K562 (cell line): ENCODE measurements at regions not wholly inside any gene's neighbourhood (a gene's known extent, or its start where the extent isn't known, plus 50 kb on each side); places are given as distances from the start of the nearest gene placed in this dataset.

Experiments used
- ATAC-seq: fragments of 200-7000 bp; cut with Tn5 transposase; 3 replicates; pipeline ENCODE4 v1.9.1; 2020; ENCODE audit warnings: moderate library complexity
- BruUV-seq: library from RNA; stranded (reverse); fragments of 400-500 nt; replicated peaks from 2 replicates; lab custom pipeline; 2021; lab: Mats Ljungman, UMichigan
- CTCF ChIA-PET: fragments of 300-600 bp; formaldehyde crosslinking; extraction: SDS; loops from one replicate; lab custom pipeline; 2021; ENCODE audit warnings: low intra/inter-chr PET ratio; lab: Yijun Ruan, JAX
- POLR2A ChIA-PET: fragments of 300-600, 350-650 bp; sonication (Branson Sonifier 250); formaldehyde crosslinking; extraction: SDS; loops from one replicate; lab custom pipeline; 2021; ENCODE audit warnings: antibody characterized with exemption, inconsistent platforms; lab: Yijun Ruan, JAX
- DNase-seq, 4 experiments: peaks; one replicate each; pipeline versions ENCODE4 v3.0.0 to v3.0.0-alpha.2; 2011 to 2018; ENCODE audit warnings: low spot score in 3 of 4, mixed read lengths in 3 of 4; ENCODE audit errors: extremely low read depth in 1 of 4
- FAIRE-seq: peaks from 2 replicates; lab custom pipeline; 2011; peaks lifted over from hg19 to GRCh38; lab: Jason Lieb, UNC
- H2AFZ ChIP-seq: 2 replicates; pipeline ENCODE4 v1.6.0; 2011; ENCODE audit warnings: low read depth, low read length, control low read depth, inconsistent platforms
- H3K27ac ChIP-seq: fragments of 200-600 bp; 3 replicates; pipeline ENCODE4 v1.8.0; 2011; ENCODE audit warnings: low read depth, mild to moderate bottlenecking, control low read depth, inconsistent platforms, low read length, moderate library complexity, mixed read lengths; ENCODE audit errors: extremely low read depth
- H3K27me3 ChIP-seq, 2 experiments: fragments of 300-600 bp in 1 of 2; 2 replicates in 1 of 2; 3 replicates in 1 of 2; pipeline versions ENCODE4 v1.6.0 to v1.8.0; 2011; ENCODE audit warnings: inconsistent platforms in 2 of 2, low read length in 2 of 2, mild to moderate bottlenecking in 1 of 2, mixed read lengths in 1 of 2, moderate library complexity in 1 of 2; ENCODE audit not compliant: control insufficient read depth in 2 of 2, insufficient read depth in 2 of 2
- H3K36me3 ChIP-seq: fragments of 300-600 bp; 3 replicates; pipeline ENCODE4 v1.8.0; 2011; ENCODE audit warnings: mild to moderate bottlenecking, low read length, inconsistent platforms; ENCODE audit not compliant: control insufficient read depth, insufficient read depth
- H3K4me1 ChIP-seq, 2 experiments: fragments of 200-600 bp in 1 of 2; replicated peaks in 1 of 2; 2 replicates in 1 of 2; 3 replicates in 1 of 2; pipeline versions ENCODE4 v1.5.1 to v1.8.0; 2011; ENCODE audit warnings: inconsistent platforms in 2 of 2, low read length in 2 of 2, mild to moderate bottlenecking in 1 of 2, mixed read lengths in 1 of 2, moderate library complexity in 1 of 2; ENCODE audit not compliant: control insufficient read depth in 2 of 2, insufficient read depth in 2 of 2
- H3K4me2 ChIP-seq: 2 replicates; pipeline ENCODE4 v1.6.1; 2011; ENCODE audit warnings: low read length, control low read depth, inconsistent platforms, mixed read lengths; ENCODE audit not compliant: insufficient read depth
- H3K4me3 ChIP-seq: fragments of 200-600 bp; sonication (generic), shearing (Covaris generic); 2 replicates; pipeline ENCODE4 v1.5.1; 2016; ENCODE audit warnings: control low read depth, inconsistent platforms
- H3K79me2 ChIP-seq: fragments of 200-600 bp; 3 replicates; pipeline ENCODE4 v1.8.0; 2011; ENCODE audit warnings: low read length, inconsistent platforms; ENCODE audit not compliant: control insufficient read depth, insufficient read depth
- H3K9ac ChIP-seq, 2 experiments: 2 replicates each; pipeline versions ENCODE4 v1.6.0 to v1.6.1; 2011; ENCODE audit warnings: low read depth in 2 of 2, low read length in 2 of 2, control low read depth in 1 of 2, inconsistent platforms in 1 of 2, mild to moderate bottlenecking in 1 of 2, mixed read lengths in 1 of 2; ENCODE audit not compliant: insufficient read depth in 1 of 2
- H3K9me1 ChIP-seq: one replicate; pipeline ENCODE4 v1.6.0; 2011; ENCODE audit warnings: inconsistent platforms, mild to moderate bottlenecking, low read length, moderate library complexity; ENCODE audit not compliant: control insufficient read depth, insufficient read depth
- H3K9me3 ChIP-seq: replicated peaks from 2 replicates; pipeline ENCODE4 v1.5.1; 2011; ENCODE audit warnings: low read depth, low read length, inconsistent platforms; ENCODE audit not compliant: control insufficient read depth, insufficient read depth
- H4K20me1 ChIP-seq: replicated peaks from 2 replicates; pipeline ENCODE4 v1.6.1; 2011; ENCODE audit warnings: low read length, inconsistent platforms, mixed read lengths; ENCODE audit not compliant: control insufficient read depth, insufficient read depth
- CHD2 ChIP-seq: IDR thresholded peaks from 2 replicates; pipeline ENCODE4 v1.6.1; 2011; ENCODE audit warnings: low read depth, low read length
- FOXP1 ChIP-seq: sonication (generic); formaldehyde crosslinking; IDR thresholded peaks from 2 replicates; pipeline ENCODE4 v1.8.0; 2022; ENCODE audit warnings: mild to moderate bottlenecking, missing genetic modification reagents
- PHF8 ChIP-seq: fragments of 200-600 bp; sonication (generic); IDR thresholded peaks from 2 replicates; pipeline ENCODE4 v1.6.1; 2012; ENCODE audit warnings: mixed run types, mild to moderate bottlenecking, inconsistent platforms, low read length, moderate library complexity, borderline replicate concordance
- SMARCB1 ChIP-seq: IDR thresholded peaks from 2 replicates; pipeline ENCODE4 v1.6.1; 2011; ENCODE audit warnings: improper control_type of control experiment, low read depth; ENCODE audit not compliant: insufficient read length
- TCF7 ChIP-seq: sonication (generic); IDR thresholded peaks from 2 replicates; pipeline ENCODE4 v1.6.1; 2016; ENCODE audit warnings: antibody characterized with exemption, borderline replicate concordance
- TFAM ChIP-seq: fragments of 250-450 bp; sonication (Bioruptor Pico); conservative IDR thresholded peaks from 2 replicates; pipeline ENCODE4 v1.5.0; 2021; ENCODE audit warnings: mild to moderate bottlenecking, moderate library complexity
- WGBS: fragments of 100-300 bp; shearing (Covaris generic); methylation state at CpG from one replicate; pipeline ENCODE4 v1.1.6; 2016; ENCODE audit warnings: low coverage, mixed read lengths; ENCODE audit not compliant: insufficient coverage; ENCODE audit errors: missing lambda C conversion rate; 5-methylcytosine and 5-hydroxymethylcytosine counted together
- in situ Hi-C: fragments of 300-500 bp; cut with MboI; formaldehyde crosslinking; loops from 4 replicates; pipeline ENCODE4 v1.15.0; 2018; ENCODE audit warnings: inconsistent platforms, mixed read lengths
- intact Hi-C: fragments of 100-400 bp; cut with micrococcal nuclease; formaldehyde crosslinking; loops from 2 replicates; pipeline ENCODE4 v1.14.2; 2022
- TF ChIP-seq, protein P1 (sequence below): conservative IDR thresholded peaks from 2 replicates; pipeline ENCODE4 v1.6.1; 2011; ENCODE audit warnings: low read depth, mild to moderate bottlenecking, low read length; ENCODE audit not compliant: control insufficient read depth
- TF ChIP-seq, protein P2 (sequence below), 2 experiments: fragments of 250-450 bp in 1 of 2; fragments of 450-650 bp in 1 of 2; sonication (Bioruptor Pico) in 1 of 2; IDR thresholded peaks; 2 replicates each; pipeline versions ENCODE4 v1.6.1 to v1.8.0; 2016 to 2021; ENCODE audit warnings: mild to moderate bottlenecking in 2 of 2, moderate library complexity in 2 of 2, missing compliant biosample characterization in 1 of 2, missing genetic modification characterization in 1 of 2
- TF ChIP-seq, protein P3 (sequence below): fragments of 450-650 bp; formaldehyde crosslinking; IDR thresholded peaks from 2 replicates; pipeline ENCODE4 v1.4.0; 2020; ENCODE audit warnings: mild to moderate bottlenecking, moderate library complexity

DNA sequence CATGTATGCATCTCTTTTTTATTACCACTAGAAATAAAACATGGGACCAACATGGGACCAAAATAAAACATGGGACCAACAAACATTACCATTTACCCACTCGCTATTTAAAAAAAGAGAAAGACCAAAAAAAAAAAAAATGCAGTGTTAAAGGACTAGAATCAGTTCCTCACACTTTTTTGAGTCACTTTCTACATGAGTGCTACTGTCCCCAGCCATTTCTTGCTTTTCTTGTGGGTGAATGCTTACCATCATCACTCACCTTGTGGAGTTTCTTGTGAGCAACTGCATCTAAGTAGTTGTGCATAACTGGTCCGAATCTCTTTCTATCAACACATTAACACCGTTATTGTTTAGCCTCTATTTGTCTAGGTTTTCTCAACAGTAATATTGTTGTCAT is 493.6 kb upstream of the RIOK2 start:
- POLR2A ChIA-PET: no interaction called here
- Histone ChIP-seq H3K9me1 (no peaks in the 10 kb centered on the region), H4K20me1 (no peaks in the 10 kb centered on the region), H3K36me3 (no peaks in the 10 kb centered on the region), H3K9ac (no peak overlapping the region), H3K4me2 (no peak overlapping the region), H2AFZ (no peak overlapping the region)
- intact Hi-C loops: no loop called here
- no peak for ATAC-seq
- TF ChIP-seq, protein P1, sequence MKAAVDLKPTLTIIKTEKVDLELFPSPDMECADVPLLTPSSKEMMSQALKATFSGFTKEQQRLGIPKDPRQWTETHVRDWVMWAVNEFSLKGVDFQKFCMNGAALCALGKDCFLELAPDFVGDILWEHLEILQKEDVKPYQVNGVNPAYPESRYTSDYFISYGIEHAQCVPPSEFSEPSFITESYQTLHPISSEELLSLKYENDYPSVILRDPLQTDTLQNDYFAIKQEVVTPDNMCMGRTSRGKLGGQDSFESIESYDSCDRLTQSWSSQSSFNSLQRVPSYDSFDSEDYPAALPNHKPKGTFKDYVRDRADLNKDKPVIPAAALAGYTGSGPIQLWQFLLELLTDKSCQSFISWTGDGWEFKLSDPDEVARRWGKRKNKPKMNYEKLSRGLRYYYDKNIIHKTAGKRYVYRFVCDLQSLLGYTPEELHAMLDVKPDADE: no peak
- TF ChIP-seq, protein P2, sequence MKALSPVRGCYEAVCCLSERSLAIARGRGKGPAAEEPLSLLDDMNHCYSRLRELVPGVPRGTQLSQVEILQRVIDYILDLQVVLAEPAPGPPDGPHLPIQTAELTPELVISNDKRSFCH (CRISPR knock-in tag; IDR thresholded peaks at IDR 0.05): no peak
- TF ChIP-seq, protein P2 (tag; IDR thresholded peaks at IDR 0.05): no peak
- TF ChIP-seq, protein P3, sequence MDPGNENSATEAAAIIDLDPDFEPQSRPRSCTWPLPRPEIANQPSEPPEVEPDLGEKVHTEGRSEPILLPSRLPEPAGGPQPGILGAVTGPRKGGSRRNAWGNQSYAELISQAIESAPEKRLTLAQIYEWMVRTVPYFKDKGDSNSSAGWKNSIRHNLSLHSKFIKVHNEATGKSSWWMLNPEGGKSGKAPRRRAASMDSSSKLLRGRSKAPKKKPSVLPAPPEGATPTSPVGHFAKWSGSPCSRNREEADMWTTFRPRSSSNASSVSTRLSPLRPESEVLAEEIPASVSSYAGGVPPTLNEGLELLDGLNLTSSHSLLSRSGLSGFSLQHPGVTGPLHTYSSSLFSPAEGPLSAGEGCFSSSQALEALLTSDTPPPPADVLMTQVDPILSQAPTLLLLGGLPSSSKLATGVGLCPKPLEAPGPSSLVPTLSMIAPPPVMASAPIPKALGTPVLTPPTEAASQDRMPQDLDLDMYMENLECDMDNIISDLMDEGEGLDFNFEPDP (CRISPR knock-in tag): no peak
- no peak for TF ChIP-seq TFAM (CRISPR knock-in tag)
- TF ChIP-seq TCF7: no peak
- no peak for TF ChIP-seq SMARCB1
- no peak for TF ChIP-seq CHD2
- TF ChIP-seq FOXP1: no peak
- no peak for TF ChIP-seq PHF8
- TF ChIP-seq, all 486 proteins: peak for 0
- CTCF ChIA-PET: no interaction called here
- 2% methylated on average over 3 of the region's 3 CpGs for WGBS
- in situ Hi-C loops: no loop called here
- Histone ChIP-seq H3K9me3 (no peaks in the 10 kb centered on the region; the same call in 1 of the 2 replicates), H3K27me3 (no peaks in the 10 kb centered on the region), H3K27ac (no peak overlapping the region), H3K79me2 (no peaks in the 10 kb centered on the region), H3K4me3 (no peak overlapping the region), H3K4me1 (no peaks in the 10 kb centered on the region)
- DNase-seq: no peak
- no TSS peak for BruUV-seq
- no peak for FAIRE-seq
